ENCODE measurements at regions not wholly inside any gene's neighbourhood (a gene's known extent, or its start where the extent isn't known, plus 50 kb on each side); places are given as distances from the start of the nearest gene placed in this dataset.

DNA sequence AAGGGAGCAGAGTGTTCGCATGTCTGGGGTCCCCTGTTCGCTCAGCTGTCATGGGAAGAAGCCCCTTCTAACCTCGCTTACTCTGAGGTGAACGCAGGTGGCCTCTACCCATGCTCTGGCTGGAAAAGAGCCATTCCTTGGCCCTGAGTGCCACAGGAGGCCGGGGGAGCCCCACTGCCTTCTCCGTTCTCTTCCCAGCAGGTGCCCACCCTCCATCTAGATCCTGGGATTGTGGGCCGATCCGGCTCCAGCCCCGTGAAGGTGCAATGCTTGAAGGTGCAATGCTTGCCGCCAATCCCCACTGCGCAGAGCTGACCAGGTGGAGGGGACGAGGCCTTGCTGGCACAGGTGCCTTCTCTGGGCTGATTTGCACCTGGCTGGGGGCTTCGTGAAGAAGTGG lies 95.4 kb downstream of the MRPL36 start:
- Histone ChIP-seq H3K4me1 (no peaks in the 10 kb centered on the region), H3K36me3 (ENCODE audit: control insufficient read depth, insufficient read depth, low read length) (no peaks in the 10 kb centered on the region), H3K27me3 (replicated peaks; ENCODE audit: control insufficient read depth, insufficient read depth, low read length) (no peaks in the 10 kb centered on the region; the same call in none of the 2 replicates), H3K9me3 (no peaks in the 10 kb centered on the region), H3K4me3 (ENCODE audit: low read depth, low read length) (no peak overlapping the region)
- peaks cover 4% of the 10 kb centered on the region for H3K27me3 Mint-ChIP-seq (ENCODE audit: insufficient read depth, unreplicated experiment)
- no peaks in the 10 kb centered on the region for H3K36me3 Mint-ChIP-seq (ENCODE audit: insufficient read depth, unreplicated experiment)
- no peaks in the 10 kb centered on the region for H3K9me3 Mint-ChIP-seq (ENCODE audit: unreplicated experiment)
- no peak overlapping the region for H3K27ac Mint-ChIP-seq (ENCODE audit: unreplicated experiment)
- CTCF ChIA-PET: no interaction called here
- no peak for DNase-seq
- no peak overlapping the region for H3K4me3 Mint-ChIP-seq (ENCODE audit: unreplicated experiment)
- POLR2A ChIA-PET: no interaction called here
- BruUV-seq (replicated peaks): no TSS peak
- intact Hi-C loops (cut with micrococcal nuclease; ENCODE audit: unreplicated experiment): no loop called here
- TF ChIP-seq, protein P1, sequence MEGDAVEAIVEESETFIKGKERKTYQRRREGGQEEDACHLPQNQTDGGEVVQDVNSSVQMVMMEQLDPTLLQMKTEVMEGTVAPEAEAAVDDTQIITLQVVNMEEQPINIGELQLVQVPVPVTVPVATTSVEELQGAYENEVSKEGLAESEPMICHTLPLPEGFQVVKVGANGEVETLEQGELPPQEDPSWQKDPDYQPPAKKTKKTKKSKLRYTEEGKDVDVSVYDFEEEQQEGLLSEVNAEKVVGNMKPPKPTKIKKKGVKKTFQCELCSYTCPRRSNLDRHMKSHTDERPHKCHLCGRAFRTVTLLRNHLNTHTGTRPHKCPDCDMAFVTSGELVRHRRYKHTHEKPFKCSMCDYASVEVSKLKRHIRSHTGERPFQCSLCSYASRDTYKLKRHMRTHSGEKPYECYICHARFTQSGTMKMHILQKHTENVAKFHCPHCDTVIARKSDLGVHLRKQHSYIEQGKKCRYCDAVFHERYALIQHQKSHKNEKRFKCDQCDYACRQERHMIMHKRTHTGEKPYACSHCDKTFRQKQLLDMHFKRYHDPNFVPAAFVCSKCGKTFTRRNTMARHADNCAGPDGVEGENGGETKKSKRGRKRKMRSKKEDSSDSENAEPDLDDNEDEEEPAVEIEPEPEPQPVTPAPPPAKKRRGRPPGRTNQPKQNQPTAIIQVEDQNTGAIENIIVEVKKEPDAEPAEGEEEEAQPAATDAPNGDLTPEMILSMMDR (IDR thresholded peaks at IDR 0.05; ENCODE audit: insufficient read depth in 1 of 2, low read depth in 1 of 2, low read length in 1 of 2, severe bottlenecking in 1 of 2, unreplicated experiment in 1 of 2): no peak
- no peaks in the 10 kb centered on the region for H3K4me1 Mint-ChIP-seq (ENCODE audit: low read depth, unreplicated experiment)

DNA sequence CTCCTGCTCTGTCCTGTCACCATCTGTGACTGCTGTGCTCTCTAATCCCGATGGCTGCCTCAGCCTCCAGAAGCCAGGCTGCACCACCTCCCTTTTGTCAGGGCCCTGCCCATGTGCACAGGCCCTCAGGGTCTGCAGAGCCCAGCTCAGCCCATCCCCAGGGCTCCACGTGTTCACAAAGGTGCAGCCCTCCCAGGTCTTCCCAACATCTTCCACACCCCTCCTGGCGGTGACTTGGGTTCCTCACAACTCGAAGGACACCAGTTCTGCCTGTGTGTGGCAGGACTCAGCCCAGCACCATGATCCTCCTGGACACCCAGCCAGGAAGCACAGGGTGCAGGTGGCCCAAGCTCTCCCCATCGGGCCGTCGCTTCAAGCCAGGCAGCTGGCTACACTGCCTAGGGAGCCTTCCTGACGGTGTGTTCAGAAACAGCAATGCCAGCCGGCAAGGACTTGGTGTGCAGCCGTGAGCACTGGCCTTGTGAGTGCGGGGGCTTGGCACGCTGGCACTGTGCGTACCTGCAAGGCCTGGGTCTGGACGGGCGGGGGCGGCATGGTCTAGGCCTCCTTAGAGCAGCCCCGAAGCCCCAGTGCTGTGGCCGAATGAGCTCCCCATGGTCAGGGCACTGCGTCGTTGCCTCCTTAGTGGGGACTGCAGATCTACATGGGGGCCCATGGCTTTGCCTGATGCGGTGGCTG lies 96.1 kb downstream of the MRPL36 start:
- H3K4me3 ChIP-seq (ENCODE audit: low read depth, low read length): no peak overlapping the region
- TF ChIP-seq, protein P1 (IDR thresholded peaks at IDR 0.05; ENCODE audit: insufficient read depth in 1 of 2, low read depth in 1 of 2, low read length in 1 of 2, severe bottlenecking in 1 of 2, unreplicated experiment in 1 of 2): no peak
- H3K36me3 ChIP-seq (ENCODE audit: control insufficient read depth, insufficient read depth, low read length): no peaks in the 10 kb centered on the region
- ChIA-PET CTCF (no interaction called here), POLR2A (no interaction called here)
- Mint-ChIP-seq H3K27me3 (ENCODE audit: insufficient read depth, unreplicated experiment) (peaks cover 4% of the 10 kb centered on the region), H3K27ac (ENCODE audit: unreplicated experiment) (no peak overlapping the region), H3K36me3 (ENCODE audit: insufficient read depth, unreplicated experiment) (no peaks in the 10 kb centered on the region), H3K4me1 (ENCODE audit: low read depth, unreplicated experiment) (no peaks in the 10 kb centered on the region), H3K9me3 (ENCODE audit: unreplicated experiment) (no peaks in the 10 kb centered on the region), H3K4me3 (ENCODE audit: unreplicated experiment) (no peak overlapping the region)
- no peaks in the 10 kb centered on the region for H3K4me1 ChIP-seq
- no peaks in the 10 kb centered on the region for H3K9me3 ChIP-seq
- intact Hi-C loops (cut with micrococcal nuclease; ENCODE audit: unreplicated experiment): no loop called here
- no peaks in the 10 kb centered on the region; the same call in none of the 2 replicates for H3K27me3 ChIP-seq (replicated peaks; ENCODE audit: control insufficient read depth, insufficient read depth, low read length)
- no peak for DNase-seq
- no TSS peak for BruUV-seq (replicated peaks)

DNA sequence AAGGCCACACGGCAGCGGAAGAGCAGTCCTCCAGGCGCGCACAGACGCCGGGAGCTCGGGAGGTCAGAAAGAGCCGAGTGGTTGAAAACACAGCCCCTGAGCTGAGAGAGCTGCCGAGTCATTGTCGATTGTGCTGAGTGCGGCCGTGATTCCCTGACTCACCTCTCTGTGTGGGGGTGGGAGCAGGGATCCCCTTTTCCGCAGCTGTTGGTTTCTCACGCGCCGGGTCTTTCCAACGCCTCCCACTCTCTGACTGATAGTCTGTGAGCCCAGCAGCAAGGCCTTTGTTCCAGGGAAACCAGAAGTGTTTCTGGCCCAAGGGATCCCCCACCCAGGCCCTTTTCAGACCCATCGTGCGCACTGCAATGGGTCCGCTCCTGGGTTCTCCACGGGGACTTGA lies 97.3 kb downstream of the MRPL36 start:
- H3K27me3 ChIP-seq (replicated peaks; ENCODE audit: control insufficient read depth, insufficient read depth, low read length): no peaks in the 10 kb centered on the region; the same call in none of the 2 replicates
- no TSS peak for BruUV-seq (replicated peaks)
- peaks cover 8% of the 10 kb centered on the region for H3K27me3 Mint-ChIP-seq (ENCODE audit: insufficient read depth, unreplicated experiment)
- H3K4me1 Mint-ChIP-seq (ENCODE audit: low read depth, unreplicated experiment): no peaks in the 10 kb centered on the region
- no peaks in the 10 kb centered on the region for H3K36me3 ChIP-seq (ENCODE audit: control insufficient read depth, insufficient read depth, low read length)
- ChIA-PET POLR2A (no interaction called here), CTCF (no interaction called here)
- intact Hi-C loops (cut with micrococcal nuclease; ENCODE audit: unreplicated experiment): no loop called here
- H3K9me3 Mint-ChIP-seq (ENCODE audit: unreplicated experiment): no peaks in the 10 kb centered on the region
- TF ChIP-seq, protein P1 (IDR thresholded peaks at IDR 0.05; ENCODE audit: insufficient read depth in 1 of 2, low read depth in 1 of 2, low read length in 1 of 2, severe bottlenecking in 1 of 2, unreplicated experiment in 1 of 2): no peak
- H3K4me1 ChIP-seq: no peaks in the 10 kb centered on the region
- H3K4me3 Mint-ChIP-seq (ENCODE audit: unreplicated experiment): no peak overlapping the region
- H3K4me3 ChIP-seq (ENCODE audit: low read depth, low read length): no peak overlapping the region
- no peak for DNase-seq
- no peaks in the 10 kb centered on the region for H3K36me3 Mint-ChIP-seq (ENCODE audit: insufficient read depth, unreplicated experiment)
- no peaks in the 10 kb centered on the region for H3K9me3 ChIP-seq
- no peak overlapping the region for H3K27ac Mint-ChIP-seq (ENCODE audit: unreplicated experiment)
